H1 (cell line): ENCODE measurements at regions not wholly inside any gene's neighbourhood (a gene's known extent, or its start where the extent isn't known, plus 50 kb on each side); places are given as distances from the start of the nearest gene placed in this dataset.

Experiments
- CEBPB ChIP-seq: IDR thresholded peaks from 2 replicates; pipeline ENCODE4 v1.6.1; 2012; ENCODE audit warnings: low read depth, low read length
- CTCF ChIP-seq, 3 experiments: IDR thresholded peaks; 1 replicate in 2 of 3; 2 replicates in 1 of 3; pipeline versions ENCODE4 v1.5.1 to v1.6.1; 2011; ENCODE audit warnings: low read length in 3 of 3, mild to moderate bottlenecking in 3 of 3, inconsistent platforms in 2 of 3, low read depth in 1 of 3, moderate library complexity in 1 of 3; ENCODE audit not compliant: insufficient read depth in 1 of 3; ENCODE audit errors: control extremely low read depth in 1 of 3
- GABPA ChIP-seq: IDR thresholded peaks from 2 replicates; pipeline ENCODE4 v1.6.1; 2011; ENCODE audit warnings: mild to moderate bottlenecking, low read length, moderate library complexity, borderline replicate concordance; ENCODE audit not compliant: insufficient read depth
- JUN ChIP-seq: IDR thresholded peaks from 2 replicates; pipeline ENCODE4 v1.6.1; 2011; ENCODE audit warnings: low read depth, mild to moderate bottlenecking, improper control_type of control experiment, low read length
- JUND ChIP-seq: IDR thresholded peaks from 2 replicates; pipeline ENCODE4 v1.6.1; 2011; ENCODE audit warnings: mild to moderate bottlenecking, improper control_type of control experiment, low read length
- MAFK ChIP-seq: IDR thresholded peaks from 2 replicates; pipeline ENCODE4 v1.6.1; 2012; ENCODE audit warnings: low read depth, mild to moderate bottlenecking, improper control_type of control experiment, low read length
- POLR2A ChIP-seq, 2 experiments: IDR thresholded peaks; 1 replicate in 1 of 2; 2 replicates in 1 of 2; pipeline ENCODE4 v1.6.1; 2011; ENCODE audit warnings: low read depth in 2 of 2, low read length in 2 of 2, mild to moderate bottlenecking in 2 of 2; ENCODE audit errors: control extremely low read depth in 1 of 2
- POLR2AphosphoS5 ChIP-seq: IDR thresholded peaks from 2 replicates; pipeline ENCODE4 v1.6.1; 2011; ENCODE audit warnings: low read depth, low read length
- SIN3A ChIP-seq, 2 experiments: IDR thresholded peaks in 1 of 2; conservative IDR thresholded peaks in 1 of 2; 2 replicates each; pipeline ENCODE4 v1.6.1; 2011 to 2012; ENCODE audit warnings: low read length in 2 of 2, improper control_type of control experiment in 1 of 2, low read depth in 1 of 2, mild to moderate bottlenecking in 1 of 2
- SP1 ChIP-seq: IDR thresholded peaks from 2 replicates; pipeline ENCODE4 v1.6.1; 2011; ENCODE audit warnings: low read depth, low read length
- SP2 ChIP-seq: IDR thresholded peaks from 2 replicates; pipeline ENCODE4 v1.6.1; 2012; ENCODE audit warnings: mild to moderate bottlenecking, low read length, inconsistent platforms
- TAF1 ChIP-seq: IDR thresholded peaks from 2 replicates; pipeline ENCODE4 v1.6.1; 2011; ENCODE audit warnings: mild to moderate bottlenecking, low read depth, low read length
- TF ChIP-seq, protein P1 (sequence below): IDR thresholded peaks from 2 replicates; pipeline ENCODE4 v1.6.1; 2012; ENCODE audit warnings: inconsistent platforms
- TF ChIP-seq, protein P2 (sequence below): IDR thresholded peaks from 2 replicates; pipeline ENCODE4 v1.6.1; 2011; ENCODE audit warnings: low read depth, mild to moderate bottlenecking, low read length; ENCODE audit not compliant: insufficient read depth

- TF ChIP-seq SIN3A (conservative IDR thresholded peaks at IDR 0.05 in 1 of 2, IDR thresholded peaks at IDR 0.05 in 1 of 2; ENCODE audit: low read depth in 1 of 2, low read length in 2 of 2) (no peak), SP1 (no peak), CTCF (IDR thresholded peaks at IDR 0.05; ENCODE audit: control extremely low read depth in 1 of 3, insufficient read depth in 1 of 3, low read depth in 1 of 3, low read length in 3 of 3) (no peak), POLR2A (IDR thresholded peaks at IDR 0.05; ENCODE audit: control extremely low read depth in 1 of 2, low read depth in 2 of 2, low read length in 2 of 2) (no peak), POLR2AphosphoS5 (no peak), CEBPB (no peak), SP2 (no peak), GABPA (no peak), TAF1 (no peak), MAFK (no peak), JUND (no peak), JUN (no peak)
- TF ChIP-seq, protein P1, sequence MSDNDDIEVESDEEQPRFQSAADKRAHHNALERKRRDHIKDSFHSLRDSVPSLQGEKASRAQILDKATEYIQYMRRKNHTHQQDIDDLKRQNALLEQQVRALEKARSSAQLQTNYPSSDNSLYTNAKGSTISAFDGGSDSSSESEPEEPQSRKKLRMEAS: no peak
- TF ChIP-seq, protein P2, sequence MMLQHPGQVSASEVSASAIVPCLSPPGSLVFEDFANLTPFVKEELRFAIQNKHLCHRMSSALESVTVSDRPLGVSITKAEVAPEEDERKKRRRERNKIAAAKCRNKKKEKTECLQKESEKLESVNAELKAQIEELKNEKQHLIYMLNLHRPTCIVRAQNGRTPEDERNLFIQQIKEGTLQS: no peak
Observed at GRCh38 chr5:67581203-67581602, 384.6 kb upstream of the CD180 start.
